Stimulated activated CD8-positive, alpha-beta memory T cell treated with anti-CD3 and anti-CD28 coated beads, Interleukin-4, amount 100 ng/mL, for 24 hours (primary cell): ENCODE measurements at regions not wholly inside any gene's neighbourhood (a gene's known extent, or its start where the extent isn't known, plus 50 kb on each side); places are given as distances from the start of the nearest gene placed in this dataset.

ENCODE experiments used
- DNase-seq: peaks from one replicate; pipeline ENCODE4 v3.0.0-alpha.2; 2020; ENCODE audit warnings: low read depth

DNA sequence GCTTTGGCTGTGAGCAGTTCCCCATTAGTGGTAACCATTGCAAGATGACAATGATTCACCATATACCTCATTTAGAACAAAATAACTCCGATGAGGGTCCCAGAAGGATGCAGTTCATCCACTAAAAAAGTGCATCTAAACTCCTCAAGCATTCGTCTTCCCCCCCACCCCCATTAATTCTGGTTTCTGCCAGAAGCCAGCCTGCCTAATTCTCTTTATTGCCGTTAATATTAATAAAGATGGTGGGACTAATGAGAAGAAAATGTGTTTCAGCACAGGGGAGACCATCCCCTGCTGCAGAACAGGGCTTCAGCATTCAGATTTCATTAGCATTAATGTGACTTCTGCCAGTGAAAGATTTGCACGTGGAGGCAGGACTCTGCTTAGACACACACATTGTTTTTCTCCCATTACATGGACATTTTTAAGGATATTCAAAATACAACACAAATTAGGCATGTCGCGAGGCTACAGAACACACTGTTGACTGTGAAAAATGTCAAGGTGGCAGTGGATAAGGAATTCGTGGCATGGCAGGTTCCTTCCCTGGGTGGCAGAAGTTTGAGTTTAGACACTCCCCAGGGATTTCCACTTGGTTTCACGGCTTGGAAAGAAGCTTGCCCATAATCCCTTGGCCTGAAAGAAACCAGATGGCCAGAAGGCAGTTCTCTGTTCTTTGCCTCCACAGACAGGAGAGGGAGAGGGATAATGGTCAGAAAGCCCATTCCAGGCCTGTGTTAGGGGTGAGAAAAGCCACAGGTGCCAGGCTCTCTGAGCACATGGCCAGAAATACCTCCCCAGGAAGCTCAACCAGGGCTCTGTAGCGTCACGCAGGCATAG lies 236.5 kb downstream of the FOXO1 start:
- no peak for DNase-seq

DNA sequence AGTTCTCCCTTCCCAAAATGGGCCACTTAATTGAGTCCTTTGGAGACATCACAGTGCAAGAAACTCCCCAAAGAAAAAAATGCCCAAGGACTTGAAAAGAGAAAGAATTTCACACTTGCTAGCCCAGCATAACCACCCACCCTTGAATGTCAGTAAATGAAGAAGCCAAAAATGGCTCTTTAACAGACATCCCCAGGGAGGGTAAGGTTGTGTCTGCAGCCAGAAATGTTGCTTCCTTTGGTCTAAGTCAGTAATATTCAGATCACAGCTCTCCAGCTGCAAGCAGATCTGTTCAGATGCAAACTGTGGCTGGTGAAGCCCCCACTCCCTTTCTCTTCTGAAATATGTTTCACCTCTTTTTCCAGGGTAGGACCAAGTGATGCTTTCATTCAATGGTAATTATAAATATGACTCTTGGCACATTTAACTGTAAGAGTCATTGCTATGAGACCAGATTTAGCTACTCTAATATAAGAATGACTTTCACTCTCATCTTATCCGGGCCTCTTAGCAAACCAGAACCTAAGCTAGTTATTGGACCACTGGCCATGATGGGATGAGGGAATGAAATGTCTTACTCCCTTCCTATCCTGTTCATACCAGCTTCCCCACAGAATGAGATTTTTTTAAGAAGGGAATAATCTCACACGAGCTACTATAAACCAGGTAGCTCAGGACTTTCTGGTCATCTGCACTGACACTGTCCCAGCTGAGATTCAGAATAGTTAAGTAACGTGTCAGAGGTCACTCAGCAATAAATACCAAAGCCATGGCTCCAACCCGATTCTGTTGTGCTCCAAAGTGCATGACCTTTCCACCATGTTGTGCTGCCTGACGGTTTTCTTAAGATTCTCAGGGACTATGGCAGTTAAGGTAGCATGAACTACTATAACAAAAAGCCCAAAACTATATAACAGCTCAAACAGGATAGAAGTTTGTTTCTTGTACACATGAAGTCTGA lies 234.1 kb downstream of the FOXO1 start:
- no peak for DNase-seq

DNA sequence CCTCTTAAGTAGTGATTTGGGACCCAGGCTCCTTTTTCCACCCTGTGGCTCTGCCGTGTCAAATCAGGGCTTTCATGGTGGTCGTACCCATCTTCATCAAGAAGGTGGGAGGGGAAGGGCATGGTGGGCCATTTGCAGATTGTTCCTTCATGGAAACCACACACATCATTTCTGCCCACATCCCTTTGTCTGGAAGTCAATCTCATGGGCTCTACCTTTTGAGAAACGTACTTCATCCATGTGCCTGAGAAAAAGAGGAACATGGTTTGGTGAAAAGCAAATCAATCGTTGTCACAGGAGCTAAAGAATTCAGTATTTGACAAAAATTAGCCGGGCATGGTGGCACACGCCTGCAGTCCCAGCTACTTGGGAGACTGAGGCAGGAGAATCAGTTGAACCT lies 233.4 kb downstream of the FOXO1 start:
- no peak for DNase-seq

- DNase-seq, result peak; percentile 19
These were observed 232.9 kb downstream of the FOXO1 start for GRCh38 chr13:40433577-40433976.

DNA sequence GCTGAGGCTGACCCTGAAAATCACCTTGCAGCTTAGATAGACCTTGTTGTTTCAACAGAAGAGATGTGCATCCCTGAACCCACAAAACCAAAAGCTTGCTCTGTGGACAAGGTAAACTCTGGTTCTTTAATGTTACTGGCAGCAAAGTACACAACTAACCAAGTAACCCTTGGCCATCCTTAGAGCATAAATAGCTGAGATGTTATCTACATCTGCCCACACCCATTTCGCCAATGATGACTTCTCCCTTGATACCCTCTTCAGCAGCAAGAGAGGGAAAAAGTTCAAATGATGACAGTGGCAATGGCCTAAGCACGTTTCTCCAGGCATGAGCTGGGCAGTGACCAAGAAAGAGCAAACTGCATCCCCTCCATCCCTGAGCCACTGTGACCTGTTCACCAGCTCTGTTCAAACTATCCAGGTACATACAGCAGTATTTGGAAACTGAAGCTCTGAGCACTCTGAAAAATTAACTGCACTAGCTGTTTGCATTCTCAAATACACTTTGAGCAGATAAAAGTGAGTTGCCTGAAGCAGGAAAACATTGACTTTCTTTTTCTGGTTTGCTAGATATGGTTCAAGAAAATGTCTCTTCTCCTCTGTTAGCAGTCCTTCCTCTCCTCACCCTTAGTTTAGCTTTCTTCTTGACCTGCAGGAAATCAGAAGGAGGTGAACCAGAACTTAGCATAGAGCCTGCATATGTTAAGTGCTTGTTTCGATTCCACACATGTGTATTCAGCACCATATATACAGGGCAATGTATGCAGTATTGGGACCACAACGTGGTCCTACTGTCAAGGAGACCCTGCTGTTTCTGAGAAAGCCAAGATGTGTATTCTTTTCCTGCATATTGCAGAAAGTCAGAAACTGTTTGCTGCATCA lies 231.7 kb downstream of the FOXO1 start:
- DNase-seq, result no peak

DNA sequence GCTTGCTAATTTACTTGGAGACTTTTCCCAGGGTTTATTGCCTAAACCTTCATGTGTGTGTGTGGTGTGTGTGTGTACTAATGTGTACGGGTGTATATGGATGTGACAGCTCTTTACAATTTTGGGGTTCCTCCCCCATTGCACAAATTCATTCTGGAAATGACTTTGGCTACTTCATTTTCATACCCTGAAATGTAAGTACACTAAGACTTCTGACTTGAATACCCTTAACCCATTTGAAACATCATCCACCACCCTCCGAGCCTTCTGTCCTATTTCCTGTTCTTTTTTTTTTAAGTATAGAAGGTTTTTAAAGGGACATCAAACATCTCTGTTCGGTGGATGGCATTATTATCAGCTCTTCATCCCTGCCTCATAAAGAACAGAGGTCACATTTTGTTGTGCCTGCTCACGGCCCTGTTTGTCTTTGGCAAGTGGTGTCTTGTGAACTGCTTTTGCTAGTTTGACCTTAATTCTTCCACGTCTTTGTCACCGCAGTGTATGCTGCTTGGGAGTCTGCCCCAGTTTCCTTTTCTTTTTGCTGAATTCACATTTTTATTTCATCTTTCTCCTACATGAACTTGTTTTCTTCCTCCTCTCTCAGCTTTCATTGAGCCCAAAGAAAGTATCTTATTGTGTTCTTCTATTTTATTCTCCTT lies 228.3 kb downstream of the FOXO1 start:
- DNase-seq, result no peak

DNA sequence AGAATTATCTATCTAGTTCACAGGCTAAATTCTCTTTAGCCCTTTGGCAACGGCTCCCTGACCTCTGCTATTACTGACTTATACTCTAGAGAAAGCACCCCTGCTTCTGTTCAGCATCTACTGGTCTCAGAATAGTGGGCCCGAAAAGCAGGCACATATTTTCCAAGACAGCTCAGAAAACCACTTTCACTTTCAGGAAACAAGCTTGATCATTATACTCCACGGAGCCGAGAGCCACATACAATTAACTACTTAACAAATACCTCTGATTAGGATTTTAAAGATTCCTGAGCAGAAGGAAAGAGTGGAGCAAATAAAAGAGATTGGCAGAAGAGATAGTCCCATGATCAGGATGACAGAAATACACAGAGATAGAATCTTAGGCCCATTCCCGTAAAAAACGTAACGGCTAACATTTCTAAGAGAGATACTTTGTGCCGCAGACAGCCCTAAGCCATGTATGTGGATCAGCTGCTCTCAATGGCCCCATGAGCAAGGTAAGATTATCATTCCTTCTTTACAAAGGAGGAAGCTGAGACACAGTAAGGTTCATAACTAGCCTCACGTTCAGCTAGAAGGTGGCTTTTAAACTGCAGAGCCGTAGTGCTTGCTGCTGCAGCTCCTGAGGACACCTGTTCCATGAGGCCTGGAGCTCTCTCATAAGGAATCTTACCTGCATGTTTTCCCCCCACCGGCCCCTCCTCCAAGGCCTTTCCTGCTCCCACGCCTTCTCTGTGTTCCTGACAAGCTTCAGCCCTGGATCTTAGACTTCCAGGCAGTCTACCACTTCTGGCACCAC lies 227.2 kb downstream of the FOXO1 start:
- no peak for DNase-seq

GRCh38 chr13:40439928-40440327 lies 226.5 kb downstream of the FOXO1 start:
- DNase-seq, result no peak

GRCh38 chr13:40440990-40441820 lies 225.2 kb downstream of the FOXO1 start:
- no peak for DNase-seq

DNA sequence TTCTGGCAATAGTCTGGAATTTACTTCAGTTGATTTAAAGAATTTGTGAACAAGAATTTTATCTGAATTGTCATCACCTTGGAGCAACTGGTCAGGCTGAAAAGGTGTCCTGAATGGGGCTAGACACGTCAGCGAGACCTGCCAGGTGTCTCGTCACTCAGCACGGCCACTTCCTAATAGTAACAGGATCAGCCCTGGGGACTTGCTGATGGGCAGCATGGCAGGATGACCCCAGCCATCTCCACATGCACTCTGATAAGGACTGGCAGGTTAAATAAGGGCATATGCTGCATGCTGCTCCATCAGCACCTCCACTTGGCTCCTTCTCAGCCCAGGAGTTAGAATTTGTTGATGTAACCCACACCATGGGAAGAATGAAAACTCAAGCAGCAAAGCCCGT lies 224.2 kb downstream of the FOXO1 start:
- no peak for DNase-seq

- no peak for DNase-seq
These were observed 223.6 kb downstream of the FOXO1 start for GRCh38 chr13:40442826-40443225.

GRCh38 chr13:40444241-40444640 lies 222.2 kb downstream of the FOXO1 start:
- DNase-seq, result no peak

DNA sequence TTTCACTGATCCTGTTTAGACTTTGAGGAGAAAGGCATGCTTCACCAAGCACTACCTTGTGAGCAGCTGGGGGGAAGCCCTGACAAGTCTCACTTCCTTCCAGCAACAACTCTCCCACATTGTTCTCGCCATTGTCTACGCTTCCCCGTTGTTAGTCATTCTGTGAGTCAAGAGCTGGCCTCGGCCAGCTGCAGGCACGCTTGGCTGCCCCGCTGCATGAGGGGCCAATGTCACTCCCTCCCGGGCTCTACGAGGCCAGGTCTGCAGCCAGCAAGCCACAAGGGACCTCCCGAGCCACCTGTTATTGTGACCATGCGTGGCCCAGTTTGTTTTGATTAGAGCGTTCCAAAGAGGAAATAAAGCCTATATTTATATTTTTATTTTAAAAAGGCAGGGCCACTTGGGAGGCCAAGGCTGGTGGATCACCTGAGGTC lies 220.9 kb downstream of the FOXO1 start:
- peak; percentile 7 for DNase-seq

DNA sequence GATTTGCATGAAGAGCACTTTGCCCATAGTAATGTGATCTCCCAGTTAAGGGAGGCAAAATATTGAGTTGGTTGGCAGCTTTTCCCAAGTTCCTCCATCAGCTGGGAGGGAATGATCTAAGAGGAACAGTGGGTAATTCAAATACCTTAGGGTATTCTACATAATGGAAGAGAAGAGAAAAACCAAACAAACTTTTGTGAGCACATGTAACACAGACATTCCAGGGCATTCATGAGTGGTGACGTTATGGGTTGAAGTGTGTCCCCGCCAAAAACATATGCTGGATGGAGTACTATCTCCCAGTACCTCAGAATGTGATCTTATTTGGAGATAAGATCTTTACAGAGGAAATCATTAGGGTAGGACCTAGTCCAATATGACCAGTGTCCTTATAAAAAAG lies 220.1 kb downstream of the FOXO1 start:
- no peak for DNase-seq

DNA sequence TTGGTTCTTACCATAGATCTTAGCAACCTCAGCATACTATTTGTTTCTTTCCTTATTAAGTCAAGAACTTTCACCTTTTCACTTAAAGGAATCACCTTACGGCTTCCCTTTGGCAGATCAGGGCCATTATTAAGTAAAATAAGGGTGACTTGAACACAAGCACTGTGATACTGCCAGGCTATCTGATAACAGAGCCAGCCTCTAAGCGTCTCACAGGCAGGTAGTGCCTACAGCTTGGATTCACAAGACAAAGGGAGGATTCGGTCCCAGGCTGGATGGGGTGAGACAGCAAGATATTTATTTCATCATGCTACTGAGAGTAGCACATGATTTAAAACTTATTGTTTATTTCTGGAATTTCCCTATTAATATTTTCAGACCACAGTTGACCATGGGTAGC lies 218.6 kb downstream of the FOXO1 start:
- DNase-seq, result no peak

DNA sequence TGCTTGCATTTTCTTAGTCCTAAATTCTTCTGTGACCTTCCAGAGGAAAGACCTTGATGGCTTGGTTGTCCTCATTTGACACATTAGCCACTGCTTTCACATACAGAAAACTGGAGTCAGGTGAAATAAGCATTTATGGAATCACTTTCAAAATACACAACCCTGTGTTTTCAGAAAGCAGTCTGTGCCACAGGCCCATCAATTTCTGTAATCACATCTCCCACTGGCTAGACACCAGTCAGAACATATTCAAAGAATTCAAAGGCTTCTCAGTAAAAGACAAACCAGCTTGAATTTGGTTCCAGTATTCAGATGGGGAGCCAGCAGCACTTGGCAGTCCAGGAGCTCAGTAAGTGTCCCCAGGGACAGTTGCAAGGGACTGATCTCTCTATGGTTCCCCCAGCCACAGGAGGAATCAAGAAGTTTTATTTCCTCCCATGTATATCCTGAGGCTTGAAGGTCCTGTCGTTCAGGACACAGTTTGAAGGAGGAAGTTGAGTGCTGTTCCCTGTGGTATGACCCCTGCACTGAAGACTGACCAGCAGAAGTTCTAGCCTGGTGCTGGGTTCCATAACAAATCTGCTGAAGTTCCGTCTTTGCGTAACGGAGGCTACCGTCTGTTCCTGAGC lies 214.3 kb downstream of the FOXO1 start:
- DNase-seq, result no peak

- DNase-seq, result no peak
These were observed 213.6 kb downstream of the FOXO1 start for GRCh38 chr13:40452741-40453334.

GRCh38 chr13:40453351-40454021 lies 213.0 kb downstream of the FOXO1 start:
- no peak for DNase-seq
